GM21786 (cell line): ENCODE measurements at regions not wholly inside any gene's neighbourhood (a gene's known extent, or its start where the extent isn't known, plus 50 kb on each side); places are given as distances from the start of the nearest gene placed in this dataset.

Experiments used
- ATAC-seq: cut with Tn5 transposase; IDR thresholded peaks from one replicate; pipeline ENCODE4 v1.9.1; 2021; ENCODE audit not compliant: unreplicated experiment

DNA sequence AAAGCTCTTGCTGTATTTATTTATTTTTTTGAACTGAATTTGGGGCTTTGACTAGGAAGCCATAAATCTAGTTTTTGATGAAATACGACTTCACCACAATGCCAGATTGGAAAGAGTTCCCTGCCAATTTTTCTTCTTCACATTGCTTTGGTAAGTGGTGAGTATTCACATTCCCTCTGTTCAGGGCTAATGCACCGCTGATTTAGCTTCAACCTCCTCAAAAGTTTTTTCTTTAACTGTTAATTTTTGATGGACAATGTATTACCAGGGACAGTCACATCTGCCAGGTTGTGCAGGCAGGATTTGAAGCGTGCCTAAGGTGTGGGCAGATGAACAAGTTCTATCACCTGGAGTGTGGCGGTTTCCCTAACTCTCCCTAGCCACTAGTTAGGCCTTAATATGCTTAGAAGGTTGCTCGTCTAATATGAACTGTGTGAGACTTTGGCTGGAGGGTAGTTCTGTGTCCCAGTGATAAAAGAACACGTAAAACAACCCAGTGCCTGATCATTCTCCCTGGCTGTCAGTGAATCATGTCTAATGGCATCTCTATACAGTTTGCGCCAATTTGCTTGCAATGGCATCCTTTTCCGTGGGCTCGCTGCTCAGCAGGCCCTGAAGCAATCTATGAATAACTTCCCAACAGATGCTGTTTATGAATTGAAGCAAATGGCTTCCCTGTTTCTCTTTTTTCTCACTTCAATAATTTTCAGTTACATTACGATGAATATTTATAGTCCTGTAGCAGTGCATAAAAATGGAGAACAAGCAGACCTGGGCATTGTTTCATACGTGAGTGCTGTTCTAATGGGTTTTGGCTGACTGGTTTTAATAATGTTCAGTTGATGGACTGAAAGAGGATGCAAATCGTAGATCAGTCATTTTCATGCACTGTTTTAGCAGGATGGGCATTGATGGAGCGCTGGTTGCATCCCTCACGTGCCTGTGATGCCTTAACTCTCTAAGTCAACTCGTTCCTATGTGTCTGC, 243.2 kb upstream of the SUCLG2 start:
- ATAC-seq, result no peak

DNA sequence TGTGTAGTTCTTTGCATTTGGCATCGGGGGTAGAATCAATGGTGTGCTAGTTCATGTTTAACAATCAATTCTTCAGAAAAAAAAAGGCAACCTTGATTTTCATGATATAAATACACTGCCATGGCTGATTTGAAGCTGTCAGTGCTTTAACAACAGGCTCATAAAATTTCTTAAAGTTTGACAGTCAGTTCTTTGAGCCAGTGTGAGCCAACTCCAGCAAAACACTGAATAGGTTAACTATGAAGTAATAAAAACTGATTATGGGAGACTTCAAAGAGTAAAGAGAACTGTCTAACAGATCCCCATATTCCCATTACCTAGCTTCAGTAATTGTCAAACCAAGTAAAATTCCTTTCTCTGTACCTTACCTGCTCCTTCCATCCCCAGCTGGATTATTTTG, 241.7 kb upstream of the SUCLG2 start:
- no peak for ATAC-seq

DNA sequence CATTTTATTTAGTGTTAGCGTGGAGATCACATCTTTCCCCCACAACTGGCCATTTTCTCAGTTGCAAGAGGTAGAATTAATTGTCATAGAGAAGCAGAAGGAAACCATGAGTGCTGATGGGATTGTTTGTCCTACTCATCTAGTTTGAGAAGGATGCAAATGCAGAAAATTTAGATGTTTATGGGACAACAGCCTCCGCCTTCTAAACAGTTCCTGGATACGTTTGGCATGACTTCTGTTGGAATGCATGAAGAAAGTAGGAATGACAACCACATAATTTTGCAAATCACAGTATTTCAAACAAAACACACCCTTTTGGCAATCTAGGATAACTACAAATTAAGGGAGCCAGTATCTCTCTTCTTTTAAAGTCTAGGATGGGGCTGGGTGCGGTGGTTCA, 240.1 kb upstream of the SUCLG2 start:
- ATAC-seq, result no peak

DNA sequence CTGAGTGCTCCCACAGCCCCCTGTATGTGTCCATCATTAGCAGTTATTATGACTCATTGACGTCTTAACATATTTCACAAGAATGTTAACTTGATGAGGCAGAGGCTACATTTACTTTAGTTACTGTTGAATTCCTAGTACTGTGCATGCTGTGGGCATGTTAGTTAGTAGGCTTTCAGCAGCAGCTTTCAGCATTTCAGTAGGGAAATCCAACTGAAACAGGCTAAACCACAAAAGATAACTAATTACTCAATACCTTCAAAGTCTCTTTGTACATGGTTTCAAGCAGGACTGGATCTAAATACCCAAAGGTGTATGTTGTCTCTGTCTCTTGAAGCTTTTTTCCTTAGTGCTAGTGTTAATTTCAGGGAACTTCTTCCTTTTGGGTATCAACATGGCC, 229.9 kb upstream of the SUCLG2 start:
- no peak for ATAC-seq

DNA sequence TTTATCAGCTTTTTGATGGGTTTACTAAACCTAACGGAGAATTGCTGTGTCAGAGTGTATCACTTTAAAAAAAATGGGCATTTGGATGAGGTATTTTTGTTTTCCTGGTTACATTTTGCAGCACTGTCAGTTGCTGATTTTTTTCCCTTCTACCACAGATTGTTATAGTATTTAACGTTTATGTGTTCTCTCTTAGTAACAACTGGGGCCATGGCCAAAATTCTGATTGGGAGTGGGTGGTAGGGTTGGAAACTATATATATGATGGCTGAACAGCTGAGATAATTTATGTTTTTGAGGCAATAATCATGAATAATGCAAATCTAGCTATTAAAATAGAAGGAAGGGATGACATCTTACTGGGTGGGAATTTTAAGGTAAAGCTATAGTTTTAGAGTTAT, 229.4 kb upstream of the SUCLG2 start:
- ATAC-seq, result no peak

GRCh38 chr3:67882981-67883380, 228.6 kb upstream of the SUCLG2 start:
- ATAC-seq, result no peak

- no peak for ATAC-seq
Measured at GRCh38 chr3:67876261-67876660, 221.8 kb upstream of the SUCLG2 start.

DNA sequence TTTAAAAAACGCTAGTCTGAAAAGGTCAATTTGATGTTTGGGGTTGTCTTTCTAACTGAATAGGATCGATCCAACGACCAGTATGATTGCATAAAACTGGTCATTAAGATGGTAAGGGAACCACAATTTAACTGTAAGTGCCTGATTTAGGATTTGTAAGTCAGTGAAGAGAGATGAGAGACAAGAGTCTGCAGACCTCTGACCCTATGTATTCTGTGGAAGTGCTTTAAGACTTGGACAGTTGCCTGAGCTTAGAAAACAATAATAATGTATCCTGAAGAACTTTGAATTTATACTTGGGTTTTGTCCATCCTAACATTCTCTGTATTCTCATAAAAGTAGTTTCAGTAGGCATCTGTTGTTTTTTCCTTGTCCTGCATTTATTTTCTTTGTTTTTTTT, 221.4 kb upstream of the SUCLG2 start:
- no peak for ATAC-seq

- no peak for ATAC-seq
Measured at GRCh38 chr3:67875338-67875737, 220.9 kb upstream of the SUCLG2 start.

- ATAC-seq, result no peak
Measured at GRCh38 chr3:67870477-67870876, 216.1 kb upstream of the SUCLG2 start.

- ATAC-seq, result no peak
Measured at GRCh38 chr3:67866571-67866970, 212.2 kb upstream of the SUCLG2 start.

DNA sequence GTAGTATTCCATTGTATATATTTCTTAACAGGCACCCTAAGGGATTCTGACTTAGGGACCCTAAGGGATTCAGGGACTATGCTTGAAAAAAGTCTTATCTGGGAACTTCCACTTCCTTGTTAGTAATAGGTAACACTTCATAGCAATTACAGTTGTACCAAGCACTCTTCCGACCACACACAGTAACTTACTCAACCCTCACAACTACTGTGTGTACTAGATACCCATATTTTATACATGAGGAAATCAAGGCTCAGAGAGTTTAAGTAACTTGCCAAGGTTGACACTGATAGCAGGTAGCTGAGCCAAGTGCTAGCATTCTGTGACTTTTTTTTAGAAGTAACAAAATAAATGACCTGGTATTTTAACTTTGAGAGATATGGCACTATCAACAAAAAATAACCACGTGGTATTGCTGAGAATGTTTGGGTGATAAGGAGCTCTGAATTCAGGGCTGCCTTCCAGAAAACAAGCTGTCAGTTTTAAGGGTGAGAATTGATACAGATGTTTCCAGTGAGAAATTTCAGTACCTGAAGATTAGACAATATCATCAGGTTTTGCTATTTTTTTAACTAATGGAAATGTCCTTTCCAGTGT, 210.3 kb upstream of the SUCLG2 start:
- ATAC-seq, result no peak

GRCh38 chr3:67863869-67864268, 209.5 kb upstream of the SUCLG2 start:
- no peak for ATAC-seq

- no peak for ATAC-seq
Measured at GRCh38 chr3:67860429-67860828, 206.0 kb upstream of the SUCLG2 start.

DNA sequence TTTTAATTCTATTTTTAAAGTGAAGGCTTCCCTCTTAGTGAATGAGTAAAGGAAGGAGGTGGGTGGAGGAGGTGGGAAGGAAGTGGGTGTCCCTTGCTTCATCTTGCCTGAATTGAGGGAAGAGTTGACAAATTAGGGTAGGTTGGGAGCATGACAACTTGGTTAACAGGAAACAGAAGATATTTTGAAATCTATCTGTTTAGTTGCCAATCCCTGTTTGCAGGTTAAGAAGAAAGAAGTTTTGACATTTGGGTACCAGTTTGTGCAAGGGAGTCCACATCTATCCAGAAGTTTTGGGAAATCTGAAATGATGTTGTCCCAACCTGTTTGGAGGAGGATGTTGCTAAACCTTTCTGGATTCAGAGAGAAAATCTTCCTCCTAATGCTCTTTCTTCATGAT, 204.1 kb upstream of the SUCLG2 start:
- ATAC-seq, result no peak

GRCh38 chr3:67856718-67857117, 202.3 kb upstream of the SUCLG2 start:
- no peak for ATAC-seq

DNA sequence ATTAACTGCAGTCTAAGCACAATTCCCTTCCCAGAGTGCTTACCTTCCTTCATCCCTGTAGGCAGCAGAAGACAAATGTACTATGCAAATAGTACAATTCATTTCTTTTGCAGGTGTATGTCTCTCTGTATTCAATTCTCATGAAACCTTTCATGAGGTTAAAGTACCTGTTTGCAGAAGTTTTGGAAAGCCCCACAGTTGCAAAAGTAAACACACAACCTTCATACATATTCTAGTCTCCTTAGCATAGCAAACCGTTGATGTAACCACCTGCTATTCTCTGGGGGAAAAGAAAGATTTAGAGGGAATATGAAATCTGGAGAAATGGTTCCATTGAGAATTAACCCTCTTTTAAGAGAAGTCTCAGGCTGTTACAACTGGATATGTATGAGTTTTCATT, 200.3 kb upstream of the SUCLG2 start:
- ATAC-seq, result no peak

GRCh38 chr3:67853520-67853919, 199.1 kb upstream of the SUCLG2 start:
- ATAC-seq, result no peak

- no peak for ATAC-seq
Measured at GRCh38 chr3:67848299-67848698, 193.9 kb upstream of the SUCLG2 start.

GRCh38 chr3:67846166-67846565, 191.8 kb upstream of the SUCLG2 start:
- ATAC-seq, result no peak

DNA sequence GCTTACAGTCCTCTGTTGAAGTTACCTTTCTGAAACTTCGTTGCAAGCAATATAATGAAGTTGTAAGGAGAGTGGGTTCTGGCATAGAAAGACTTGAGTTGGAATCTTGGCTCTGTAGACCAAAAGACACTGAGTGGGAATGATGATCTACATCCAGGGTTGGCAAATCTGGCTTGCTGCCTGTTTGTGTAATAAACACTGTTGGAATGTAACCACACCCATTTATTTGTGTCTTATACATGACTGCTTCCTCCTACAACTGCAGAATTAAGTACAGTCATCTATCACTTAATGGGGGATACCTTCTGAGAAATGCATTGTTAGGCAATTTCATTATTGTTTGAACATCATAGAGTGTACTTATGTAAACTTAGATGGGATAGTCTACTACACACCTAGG, 178.4 kb upstream of the SUCLG2 start:
- no peak for ATAC-seq

GRCh38 chr3:67831262-67831661, 176.8 kb upstream of the SUCLG2 start:
- ATAC-seq, result no peak
